ENCODE measurements at regions not wholly inside any gene's neighbourhood (a gene's known extent, or its start where the extent isn't known, plus 50 kb on each side); places are given as distances from the start of the nearest gene placed in this dataset.
A peak's percentile ranks its signal among the peaks of the same experiment; 100 is the strongest.

DNA sequence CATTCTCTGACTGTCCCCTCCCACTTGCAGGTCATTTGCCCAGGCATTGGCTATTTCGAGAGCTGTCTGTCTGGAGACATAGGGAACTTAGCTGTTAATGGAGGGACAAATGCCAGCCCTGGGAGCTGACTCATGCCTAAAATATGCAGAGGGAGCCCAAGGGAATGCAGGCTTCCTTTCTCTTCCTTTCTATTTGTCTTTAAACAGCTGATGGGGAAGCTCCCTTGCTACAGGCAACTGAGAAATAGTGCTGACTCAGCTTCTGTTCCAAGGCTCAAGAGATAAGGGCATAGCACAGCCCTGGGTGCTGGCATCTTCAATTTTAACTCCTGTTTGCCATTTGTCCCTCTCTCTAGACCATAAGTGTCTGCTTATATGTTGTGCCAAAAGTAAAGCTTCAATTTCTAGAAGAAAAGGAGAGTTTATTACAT is 82.7 kb upstream of the C1GALT1 start:
- intact Hi-C loops (cut with DNase I), result no loop called here
- DNase-seq (peak in 5 of 6 donors; percentile 28 to 80 (median 69)), FAIRE-seq (no peak), ATAC-seq (peak; percentile 86 to 93 (median 90))
- H3K27ac ChIP-seq, result no peak overlapping the region
- H3K9me3 ChIP-seq, result no peaks in the 10 kb centered on the region
- H3K4me1 ChIP-seq, result peaks cover 0 to 6% (median 0%) of the 10 kb centered on the region in 3 donors
- TF ChIP-seq, protein P1, sequence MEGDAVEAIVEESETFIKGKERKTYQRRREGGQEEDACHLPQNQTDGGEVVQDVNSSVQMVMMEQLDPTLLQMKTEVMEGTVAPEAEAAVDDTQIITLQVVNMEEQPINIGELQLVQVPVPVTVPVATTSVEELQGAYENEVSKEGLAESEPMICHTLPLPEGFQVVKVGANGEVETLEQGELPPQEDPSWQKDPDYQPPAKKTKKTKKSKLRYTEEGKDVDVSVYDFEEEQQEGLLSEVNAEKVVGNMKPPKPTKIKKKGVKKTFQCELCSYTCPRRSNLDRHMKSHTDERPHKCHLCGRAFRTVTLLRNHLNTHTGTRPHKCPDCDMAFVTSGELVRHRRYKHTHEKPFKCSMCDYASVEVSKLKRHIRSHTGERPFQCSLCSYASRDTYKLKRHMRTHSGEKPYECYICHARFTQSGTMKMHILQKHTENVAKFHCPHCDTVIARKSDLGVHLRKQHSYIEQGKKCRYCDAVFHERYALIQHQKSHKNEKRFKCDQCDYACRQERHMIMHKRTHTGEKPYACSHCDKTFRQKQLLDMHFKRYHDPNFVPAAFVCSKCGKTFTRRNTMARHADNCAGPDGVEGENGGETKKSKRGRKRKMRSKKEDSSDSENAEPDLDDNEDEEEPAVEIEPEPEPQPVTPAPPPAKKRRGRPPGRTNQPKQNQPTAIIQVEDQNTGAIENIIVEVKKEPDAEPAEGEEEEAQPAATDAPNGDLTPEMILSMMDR (IDR thresholded peaks at IDR 0.05), result no peak
- H3K4me3 ChIP-seq, result no peak overlapping the region
- no peaks in the 10 kb centered on the region for H3K27me3 ChIP-seq
- H3K36me3 ChIP-seq, result no peaks in the 10 kb centered on the region
- 33 to 34% methylated on average over 1 of the region's 1 CpG for WGBS, 2 donors

DNA sequence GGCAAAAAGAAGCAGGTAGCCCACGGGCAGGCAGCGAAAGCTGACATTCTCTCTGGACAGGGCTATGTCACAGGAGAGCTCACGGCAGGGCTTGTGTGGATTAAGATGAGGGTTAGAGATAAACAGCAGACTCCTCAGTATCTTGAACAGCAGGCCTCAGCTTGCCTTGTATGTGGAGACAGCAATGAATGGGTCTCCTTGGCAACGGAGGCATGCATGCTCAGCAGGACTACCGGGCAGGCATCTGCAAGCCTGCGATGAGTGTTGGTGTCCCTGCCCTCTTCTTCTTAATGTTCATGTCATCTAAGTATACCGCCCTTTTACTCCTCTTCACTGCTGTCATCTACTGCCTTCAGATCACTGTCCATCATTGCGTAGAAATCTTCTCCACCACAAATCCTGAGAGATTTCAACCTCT is 81.9 kb upstream of the C1GALT1 start:
- ATAC-seq (peak in 1 of 4 donors; percentile 8), FAIRE-seq (no peak), DNase-seq (peak in 1 of 6 donors; percentile 11)
- no peaks in the 10 kb centered on the region for H3K27me3 ChIP-seq
- WGBS, 2 donors, result 83 to 84% methylated on average over 8 of the region's 8 CpGs
- H3K27ac ChIP-seq, result no peak overlapping the region
- no peak overlapping the region for H3K4me3 ChIP-seq
- H3K9me3 ChIP-seq, result no peaks in the 10 kb centered on the region
- H3K36me3 ChIP-seq, result no peaks in the 10 kb centered on the region
- peaks cover 0 to 6% (median 0%) of the 10 kb centered on the region in 3 donors for H3K4me1 ChIP-seq
- TF ChIP-seq, protein P1 (IDR thresholded peaks at IDR 0.05), result no peak
- intact Hi-C loops (cut with DNase I), result no loop called here

DNA sequence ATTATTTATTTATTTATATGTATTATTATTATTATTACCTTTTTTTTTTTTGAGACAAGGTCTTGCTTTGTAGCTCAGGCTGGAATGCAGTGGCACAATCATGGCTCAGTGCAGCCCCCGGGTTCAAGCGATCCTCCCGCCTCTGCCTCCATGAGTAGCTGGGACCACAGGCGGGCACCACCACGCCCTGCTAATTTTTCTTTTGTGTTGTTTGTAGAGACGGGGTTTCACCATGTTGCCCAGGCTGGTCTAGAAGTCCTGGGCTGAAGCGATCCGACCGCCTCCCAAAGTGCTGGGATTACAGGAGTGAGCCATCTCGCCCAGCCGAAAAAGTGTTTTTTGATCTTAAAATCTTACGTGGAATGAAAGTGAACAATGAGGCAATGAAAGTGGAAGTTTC is 79.4 kb upstream of the C1GALT1 start:
- TF ChIP-seq, protein P1 (IDR thresholded peaks at IDR 0.05), result no peak
- intact Hi-C loops (cut with DNase I), result no loop called here
- peaks cover 0 to 6% (median 0%) of the 10 kb centered on the region in 3 donors for H3K4me1 ChIP-seq
- FAIRE-seq, result no peak
- 38 to 59% methylated on average over 12 of the region's 12 CpGs for WGBS, 2 donors
- ATAC-seq, result no peak
- peak overlapping the region in 1 of 4 donors; percentile 8 for H3K4me3 ChIP-seq
- H3K27ac ChIP-seq, result no peak overlapping the region
- DNase-seq, result peak in 1 of 6 donors; percentile 10
- H3K27me3 ChIP-seq, result no peaks in the 10 kb centered on the region
- no peaks in the 10 kb centered on the region for H3K36me3 ChIP-seq
- no peaks in the 10 kb centered on the region for H3K9me3 ChIP-seq

DNA sequence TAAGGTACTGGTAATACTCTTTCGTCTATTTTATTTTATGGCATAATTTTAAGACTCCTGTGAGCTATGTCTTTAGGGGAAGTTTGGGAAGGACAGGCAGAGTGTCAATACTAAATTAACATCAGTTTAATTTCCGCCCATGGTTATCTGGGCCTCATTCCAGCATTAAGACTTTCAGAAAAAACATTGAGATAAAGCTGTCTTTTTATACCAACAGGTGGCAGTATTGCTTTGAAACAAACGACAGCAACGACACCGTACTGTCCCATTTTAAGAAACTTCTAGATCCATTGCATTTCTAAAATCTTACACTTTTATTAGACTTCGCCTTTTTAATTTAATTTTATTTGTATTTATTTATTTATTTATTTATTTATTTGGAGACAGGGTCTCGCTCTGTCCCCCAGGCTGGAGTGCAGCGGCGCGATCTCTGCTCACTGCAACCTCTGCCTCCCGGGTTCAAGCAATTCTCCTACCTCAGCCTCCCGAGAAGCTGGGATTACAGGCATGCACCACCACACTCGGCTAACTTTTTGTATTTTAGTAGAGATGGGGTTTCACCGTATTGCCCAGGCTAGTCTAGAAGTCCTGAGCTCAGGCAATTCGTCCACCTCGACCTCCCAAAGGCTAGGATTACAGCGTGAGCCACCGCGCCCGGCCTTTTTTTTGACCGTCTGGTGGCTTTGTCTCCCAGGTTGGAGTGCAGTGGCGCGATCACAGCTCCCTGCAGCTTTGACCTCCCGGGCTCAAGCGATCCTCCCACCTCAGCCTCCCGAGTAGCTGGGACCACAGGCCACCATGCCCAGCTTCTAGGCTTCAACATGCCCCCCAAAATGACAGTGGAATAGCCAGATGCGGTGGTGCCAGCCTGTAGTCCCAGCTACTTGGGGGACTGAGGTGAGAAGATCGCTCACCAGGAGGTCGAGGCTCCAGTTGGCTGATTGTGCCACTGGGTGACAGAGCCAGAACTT is 78.7 kb upstream of the C1GALT1 start:
- Histone ChIP-seq H3K9me3 (no peaks in the 10 kb centered on the region), H3K27me3 (no peaks in the 10 kb centered on the region), H3K36me3 (no peaks in the 10 kb centered on the region), H3K4me3 (peak overlapping the region in 1 of 4 donors; percentile 8), H3K27ac (no peak overlapping the region), H3K4me1 (peaks cover 0 to 6% (median 0%) of the 10 kb centered on the region in 3 donors)
- TF ChIP-seq, protein P1 (IDR thresholded peaks at IDR 0.05), result peak; percentile 22 to 60 (median 42)
- ATAC-seq (peak; percentile 62 to 86 (median 82)), FAIRE-seq (peak; percentile 94), DNase-seq (peak in 2 of 6 donors; percentile 13 to 44)
- intact Hi-C loops (cut with DNase I), result no loop called here
- 67 to 73% methylated on average over 29 of the region's 29 CpGs for WGBS, 2 donors
